Right renal pelvis (tissue), 4 donors: ENCODE measurements at regions not wholly inside any gene's neighbourhood (a gene's known extent, or its start where the extent isn't known, plus 50 kb on each side); places are given as distances from the start of the nearest gene placed in this dataset.
"Not testable (repeated sequence)": the region's sequence is repeated elsewhere in the genome, so short reads cannot be mapped to it uniquely, and the experiment has no call there.

Experiments
- DNase-seq, 4 donors: peaks; one replicate each; pipeline ENCODE4 v3.0.0-alpha.2; 2013; ENCODE audit warnings: low read depth in 4 of 4, low spot score in 3 of 4, missing footprints in 1 of 4

DNA sequence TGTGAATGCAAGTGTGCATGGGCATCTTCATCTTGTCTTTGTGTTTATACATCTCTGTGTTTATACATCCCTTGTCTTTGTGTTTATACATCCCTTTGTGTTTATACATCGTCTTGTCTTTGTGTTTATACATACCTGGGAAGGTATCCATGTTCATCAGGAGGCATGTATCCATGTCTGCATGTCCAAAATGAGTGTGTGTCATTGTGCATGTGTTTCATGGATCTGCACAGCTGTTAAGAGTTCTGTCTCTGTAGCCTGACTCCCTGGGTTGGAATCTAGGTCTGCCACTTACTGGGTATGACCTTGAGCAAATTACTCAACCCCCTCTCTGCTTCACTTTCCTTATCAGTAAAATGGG lies 50.1 kb upstream of the SIRPA start:
- DNase-seq: no peak

DNA sequence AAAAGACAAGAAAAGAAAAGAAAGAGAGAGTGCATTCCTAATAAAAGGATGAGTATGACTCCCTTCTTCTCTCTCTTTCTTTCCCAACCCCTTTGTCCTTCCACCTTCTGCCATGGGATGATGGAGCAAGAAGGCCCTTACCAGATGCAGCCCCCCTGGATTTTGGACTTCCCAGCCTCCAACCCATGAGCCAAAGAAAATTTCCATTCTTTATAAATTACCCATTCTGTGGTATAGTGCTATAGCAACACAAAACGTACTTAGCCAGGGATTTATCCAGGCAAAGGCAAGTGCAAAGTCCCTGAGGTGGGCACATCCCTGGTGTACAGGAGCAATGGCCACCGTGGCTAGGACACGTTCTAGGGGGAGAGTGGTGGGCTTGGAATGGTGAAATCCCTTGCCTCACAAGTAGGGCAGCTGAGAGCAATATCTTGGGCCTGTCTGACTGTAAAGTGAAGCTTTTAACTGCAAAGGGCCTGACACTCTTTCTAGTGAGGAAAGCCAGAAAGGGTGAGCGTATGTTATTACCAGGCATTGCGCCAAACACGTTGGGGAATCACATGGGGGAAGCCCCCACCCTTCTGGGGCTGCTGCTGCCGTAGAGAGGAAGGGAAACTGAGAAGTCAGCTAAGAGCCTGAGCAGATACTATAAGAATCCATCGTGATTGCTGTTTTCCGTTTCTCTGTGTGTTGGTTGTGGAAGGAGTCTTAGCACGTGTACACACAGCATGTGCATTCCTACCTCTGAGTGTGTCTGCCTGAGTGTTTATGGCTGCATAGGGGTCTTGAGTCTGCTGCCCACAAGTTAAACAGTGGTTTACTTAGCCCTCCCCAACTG lies 50.7 kb upstream of the SIRPA start:
- DNase-seq: no peak

DNA sequence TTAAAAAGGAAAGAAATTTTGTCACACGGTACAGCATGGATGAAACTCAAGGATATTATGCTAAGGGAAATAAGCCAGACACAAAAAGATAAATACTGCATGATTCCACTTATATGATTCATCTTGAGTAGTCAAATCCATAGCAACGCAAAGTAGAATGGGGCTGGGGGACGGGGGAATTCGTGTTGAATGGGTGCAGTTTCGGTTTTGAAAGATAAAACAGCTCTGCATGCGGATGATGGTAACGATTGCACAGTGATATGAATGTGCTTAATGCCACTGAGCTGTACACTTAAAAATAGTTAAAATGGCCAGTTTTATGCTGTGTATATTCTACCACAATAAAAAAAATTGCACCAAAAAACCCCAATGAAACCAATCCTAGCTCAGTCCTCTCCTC lies 52.9 kb upstream of the SIRPA start:
- DNase-seq: no peak

DNA sequence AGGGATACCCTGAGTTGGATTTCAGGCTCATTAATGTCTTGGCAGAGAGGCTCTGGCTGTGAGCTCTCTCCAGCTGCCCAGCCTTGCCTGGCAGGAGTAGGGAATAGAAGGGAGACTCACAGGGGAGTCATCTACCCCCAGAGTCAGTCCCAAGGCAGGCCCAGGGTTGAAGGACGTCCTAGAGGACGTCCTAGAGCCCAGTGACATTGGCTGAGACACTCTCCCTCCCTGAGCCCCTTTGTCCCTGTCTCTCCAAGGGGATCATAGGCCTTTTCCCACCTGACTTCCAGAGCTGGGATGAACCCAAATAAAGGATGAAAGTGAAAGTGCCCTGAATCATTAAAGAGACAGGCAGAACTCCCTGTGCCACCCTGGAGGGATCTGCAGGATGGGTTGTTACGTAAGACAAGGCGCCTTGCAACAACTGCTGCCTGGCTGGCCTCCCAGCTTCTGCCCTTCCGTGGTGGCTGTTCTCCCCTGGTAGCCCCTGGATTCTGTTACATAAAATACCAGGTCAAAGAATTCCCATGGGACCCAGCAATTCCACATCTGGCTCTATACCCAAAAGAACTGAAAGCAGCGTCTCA lies 53.6 kb upstream of the SIRPA start:
- no peak for DNase-seq

DNA sequence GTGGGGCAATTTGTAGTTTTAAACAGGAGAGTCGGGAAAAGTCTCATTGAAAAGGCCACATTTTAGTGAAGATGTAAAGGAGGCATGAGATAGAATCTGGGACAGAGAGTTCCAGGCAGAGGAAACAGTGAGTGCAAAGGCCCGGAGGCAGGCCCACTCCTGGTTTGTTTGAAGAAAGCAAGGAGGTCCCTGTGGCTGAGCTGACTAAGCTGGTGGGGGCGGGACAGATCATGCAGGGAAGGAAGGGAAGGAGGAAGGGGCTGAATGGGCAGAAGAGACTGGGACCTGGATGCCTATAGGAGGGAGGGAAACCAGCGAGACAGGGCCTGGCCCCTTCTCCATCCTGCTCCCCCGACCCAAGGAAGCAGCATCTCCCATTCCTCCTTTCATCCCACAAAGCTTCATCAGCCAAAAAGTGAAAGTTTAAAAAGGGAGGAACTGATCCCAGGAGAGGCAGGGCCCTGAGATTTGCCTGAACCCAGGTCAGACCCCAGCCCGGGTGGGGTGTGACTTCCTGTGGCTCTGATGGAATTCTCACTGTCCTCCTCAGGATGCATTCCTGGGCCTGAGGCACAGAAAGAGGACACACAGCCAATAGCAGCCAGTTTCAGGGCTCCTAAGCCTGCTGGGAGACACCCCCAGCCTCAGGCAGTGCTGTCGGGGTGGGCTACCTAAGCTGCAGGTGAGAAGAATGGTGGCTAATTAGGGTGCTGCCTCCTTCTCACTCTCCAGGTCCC lies 54.2 kb upstream of the SIRPA start:
- DNase-seq: no peak

DNA sequence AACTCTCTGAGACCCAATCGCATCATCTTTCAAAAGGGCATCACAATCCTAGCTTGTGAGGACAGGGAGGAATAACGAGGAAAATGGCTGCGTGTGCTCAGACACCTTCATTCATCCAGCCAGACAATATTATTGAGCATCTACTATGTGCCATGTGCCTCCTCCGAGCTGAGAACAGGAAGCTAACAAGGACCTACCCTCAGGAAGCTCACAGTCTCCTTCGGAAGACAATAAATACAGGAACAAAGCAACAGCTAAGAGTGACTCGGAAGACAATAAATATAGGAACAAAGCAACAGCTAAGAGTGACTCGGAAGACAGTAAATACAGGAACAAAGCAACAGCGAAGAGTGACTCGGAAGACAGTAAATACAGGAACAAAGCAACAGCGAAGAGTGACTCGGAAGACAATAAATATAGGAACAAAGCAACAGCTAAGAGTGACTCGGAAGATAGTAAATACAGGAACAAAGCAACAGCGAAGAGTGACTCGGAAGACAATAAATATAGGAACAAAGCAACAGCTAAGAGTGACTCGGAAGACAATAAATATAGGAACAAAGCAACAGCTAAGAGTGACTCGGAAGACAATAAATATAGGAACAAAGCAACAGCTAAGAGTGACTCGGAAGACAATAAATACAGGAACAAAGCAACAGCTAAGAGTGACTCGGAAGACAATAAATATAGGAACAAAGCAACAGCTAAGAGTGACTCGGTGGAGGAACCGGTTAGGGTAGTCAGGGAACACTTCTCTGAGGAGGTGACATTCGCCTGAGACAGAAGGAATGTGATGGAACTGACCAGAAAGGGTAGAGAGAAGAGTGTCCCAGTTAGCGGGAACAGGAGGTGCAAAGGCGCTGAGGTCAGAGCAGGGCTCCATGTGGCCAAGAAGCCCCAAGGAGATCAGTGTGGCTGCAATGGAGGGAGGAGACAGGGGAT lies 55.6 kb upstream of the SIRPA start:
- DNase-seq: not testable (repeated sequence)

DNA sequence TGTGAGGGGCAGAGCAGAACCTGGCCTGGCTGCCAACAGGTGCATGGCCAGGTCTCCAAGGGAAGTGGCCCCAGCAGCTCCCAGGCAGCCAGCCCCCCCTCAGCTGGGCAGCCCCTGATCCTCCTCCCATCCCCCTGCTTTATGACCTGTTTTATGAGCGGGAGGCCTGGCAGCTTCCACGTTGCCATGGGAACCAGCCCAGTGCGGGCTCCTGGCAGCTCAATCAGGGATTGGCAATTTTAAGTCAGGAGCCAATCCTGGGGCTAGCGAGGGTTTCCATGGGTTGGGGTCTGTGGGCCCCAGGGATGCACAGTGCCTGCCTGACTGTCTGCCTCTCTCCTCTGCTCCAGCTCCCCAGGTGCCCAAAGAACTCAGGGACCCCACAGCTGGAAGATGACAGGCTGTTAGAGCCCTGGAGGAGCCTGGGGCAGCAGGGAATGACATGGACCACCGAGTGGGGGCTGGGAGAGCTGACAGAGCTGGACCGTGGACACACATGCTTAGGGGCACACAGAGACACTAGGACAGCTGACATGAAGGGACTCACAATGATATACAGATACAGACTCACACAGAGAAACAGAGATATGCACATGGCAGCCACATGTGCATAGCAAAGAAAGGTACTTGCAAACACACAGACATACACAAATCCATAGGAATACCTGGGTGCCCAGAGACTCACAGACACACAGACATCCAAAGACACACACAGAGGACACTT lies 56.5 kb upstream of the SIRPA start:
- peak in 2 of 4 donors; percentile 55 to 74 for DNase-seq

DNA sequence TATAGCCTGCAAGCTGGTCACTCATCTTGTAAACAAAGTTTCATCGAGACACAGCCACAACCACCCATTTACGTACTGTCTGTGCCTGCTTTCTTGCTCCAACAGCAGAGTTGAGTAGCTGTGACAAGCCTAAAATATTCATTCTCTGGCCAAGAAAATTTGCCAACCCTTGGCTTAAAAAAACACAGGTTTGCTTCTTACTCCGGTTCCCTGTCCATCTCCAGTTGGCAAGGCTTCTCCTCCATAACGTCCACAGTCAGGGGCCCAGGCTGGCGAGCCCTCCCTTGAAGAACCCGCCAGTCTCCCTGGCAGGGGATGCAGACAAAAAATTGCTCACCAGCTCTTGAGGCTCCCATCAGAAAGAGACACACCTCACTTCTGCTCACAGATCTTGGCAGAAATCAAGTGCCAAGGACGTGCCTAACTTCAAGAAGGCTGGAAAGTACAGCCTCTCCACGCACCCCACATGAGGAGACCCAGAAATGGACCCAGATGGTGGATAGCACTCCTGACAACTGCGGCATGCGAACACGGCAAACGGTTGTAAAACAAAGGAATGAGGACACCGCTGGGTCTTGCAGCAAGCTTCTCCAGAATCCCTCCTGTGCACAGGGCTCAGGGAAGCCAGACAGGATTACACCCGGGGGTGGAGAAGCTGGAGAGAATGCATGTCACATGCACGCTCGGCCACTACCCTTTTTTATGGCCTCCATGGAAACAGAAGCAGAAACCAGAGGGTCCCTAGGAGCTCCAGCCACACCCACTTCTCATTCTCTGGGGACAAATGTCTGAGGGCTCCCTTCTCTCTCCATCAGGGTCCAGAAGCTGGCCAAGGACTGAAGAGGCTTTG lies 59.8 kb upstream of the SIRPA start:
- DNase-seq: no peak

DNA sequence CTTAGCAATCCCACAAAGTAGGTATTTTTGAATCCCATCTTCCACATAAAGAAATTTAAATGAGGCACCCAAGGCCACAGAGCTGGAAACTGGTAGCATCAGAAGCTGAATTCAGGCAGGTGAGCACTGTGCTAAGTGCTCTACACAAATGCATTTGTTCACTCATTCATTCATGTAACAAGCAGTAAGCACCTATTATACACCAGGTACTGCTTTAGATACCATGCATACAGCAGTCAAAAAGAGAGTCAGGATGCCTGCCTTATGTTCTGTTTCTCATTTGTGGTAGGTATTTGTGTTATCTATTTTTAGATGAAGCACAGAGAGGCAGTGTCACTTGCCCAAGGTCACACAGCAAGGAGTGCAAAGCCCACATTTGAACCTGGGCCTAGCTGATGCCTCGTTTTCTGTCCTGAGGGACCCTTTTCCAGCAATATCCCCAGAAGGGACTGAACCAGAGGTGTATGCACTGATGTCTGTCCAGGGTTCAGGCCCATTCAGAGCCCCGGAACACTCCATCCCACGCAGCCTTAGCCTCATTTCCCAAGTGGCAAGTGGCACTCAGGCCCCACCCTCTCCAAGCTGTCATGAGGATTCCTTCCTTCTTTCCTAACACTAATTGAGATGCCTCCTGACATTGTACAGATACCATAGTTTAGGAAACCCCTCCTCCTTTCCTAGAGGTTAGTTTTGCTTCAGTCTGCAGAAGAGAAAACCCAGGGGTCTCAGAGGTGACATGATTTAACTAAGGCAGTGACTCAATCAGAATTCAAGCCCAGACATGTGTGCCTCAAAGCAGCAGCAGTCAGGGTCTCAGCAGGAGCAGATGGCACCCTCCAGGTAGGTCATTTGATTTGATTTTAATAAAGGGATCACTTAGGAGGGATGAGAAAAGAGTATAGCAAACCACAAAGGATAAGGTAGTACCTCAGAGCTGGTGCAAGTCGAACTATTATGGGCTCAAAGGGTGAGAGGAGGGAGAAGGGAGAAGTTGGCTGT lies 61.2 kb upstream of the SIRPA start:
- DNase-seq: no peak

DNA sequence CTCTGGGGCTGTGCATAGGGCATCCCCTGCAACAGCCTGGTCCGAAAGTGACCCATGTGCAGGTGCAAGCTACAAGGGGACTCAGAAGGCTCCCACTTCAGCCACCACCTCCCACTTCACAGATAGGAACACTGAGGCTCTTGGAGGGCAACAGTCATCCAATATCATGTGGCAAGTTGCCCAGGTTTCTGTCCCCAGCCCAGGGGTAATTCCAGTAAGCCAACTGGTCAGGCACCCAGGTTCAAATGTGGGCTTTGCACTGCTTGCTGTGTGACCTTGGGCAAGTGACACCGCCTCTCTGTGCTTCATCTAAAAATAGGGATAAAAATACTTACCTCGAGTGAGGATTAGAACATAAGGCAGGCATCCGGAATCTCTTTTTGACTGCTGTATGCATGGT lies 62.0 kb upstream of the SIRPA start:
- no peak for DNase-seq

DNA sequence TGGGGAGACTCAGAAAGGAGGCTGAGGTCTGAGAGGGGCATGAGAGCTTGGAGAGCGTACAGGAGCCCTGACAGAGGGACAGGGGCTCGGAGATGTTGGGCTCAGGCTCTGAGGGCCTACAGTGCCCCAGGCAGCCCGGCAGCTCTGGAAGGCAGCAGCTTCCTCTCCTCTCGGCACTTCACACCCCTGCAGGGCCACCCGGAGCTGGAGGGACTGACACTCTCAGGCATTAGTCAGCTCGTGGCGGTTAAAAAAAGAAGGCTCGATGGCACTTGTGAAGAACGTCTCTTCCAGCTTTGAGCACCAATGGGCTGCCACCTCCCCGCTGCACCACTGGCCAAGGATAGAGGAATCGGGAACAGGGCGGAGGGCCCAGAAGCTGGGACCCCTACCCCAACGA lies 62.6 kb upstream of the SIRPA start:
- no peak for DNase-seq

DNA sequence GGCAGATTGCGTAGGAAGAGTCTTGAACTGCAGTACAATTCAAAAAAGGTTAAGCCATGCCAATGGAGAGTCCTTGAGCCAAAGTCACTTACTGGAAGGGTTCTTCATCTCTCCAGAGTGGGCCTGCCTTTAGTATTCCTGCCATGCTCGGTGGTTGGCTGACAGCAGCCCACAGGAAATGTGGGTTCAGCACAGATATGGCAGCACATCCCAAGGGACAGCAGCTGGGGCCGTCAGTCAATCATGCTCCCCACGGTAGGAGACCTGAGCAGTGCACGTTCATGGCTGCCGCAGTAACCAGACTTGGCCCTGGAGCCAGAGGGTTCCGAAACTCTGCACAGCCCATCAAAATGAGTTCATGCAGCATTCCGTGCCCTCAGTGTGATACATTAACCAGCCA lies 63.6 kb upstream of the SIRPA start:
- DNase-seq: no peak

DNA sequence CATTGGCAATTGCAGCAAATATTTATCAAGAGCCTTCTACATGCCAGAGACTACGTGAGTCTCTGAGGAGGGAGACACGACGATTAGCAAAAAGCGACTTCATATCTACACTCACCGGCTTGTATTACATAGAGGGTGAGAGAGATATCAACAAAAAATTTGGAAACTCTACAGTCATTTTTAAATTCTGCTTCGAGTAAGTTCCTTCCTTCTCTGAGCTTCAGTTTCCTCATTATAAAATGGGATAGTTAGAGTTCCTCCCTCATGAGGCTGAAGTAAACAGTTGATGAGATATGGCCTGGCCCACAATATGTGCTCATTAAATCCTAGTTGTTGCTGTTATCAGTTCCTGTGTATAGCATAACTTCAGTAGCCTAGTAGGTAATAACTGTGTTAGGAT lies 64.1 kb upstream of the SIRPA start:
- DNase-seq: no peak

DNA sequence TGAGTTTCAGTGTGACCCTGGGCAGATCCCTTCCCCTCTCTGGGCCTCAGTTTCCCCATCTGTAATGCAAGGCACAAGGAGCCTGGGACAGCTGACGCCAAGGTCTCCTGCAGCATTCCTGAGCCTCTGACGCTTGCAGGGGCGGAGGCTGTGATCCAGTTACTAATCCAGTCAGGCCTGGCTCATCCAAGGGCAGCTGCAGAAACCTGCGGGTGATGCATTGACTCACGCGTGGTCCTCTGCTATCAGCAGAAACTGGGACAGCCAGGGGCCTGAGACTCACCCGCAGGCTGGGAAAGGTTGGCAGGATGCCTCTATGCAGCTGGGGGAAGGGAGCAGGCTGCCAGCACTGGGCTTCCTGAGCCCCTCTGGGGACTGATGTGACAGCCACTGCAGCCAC lies 65.0 kb upstream of the SIRPA start:
- no peak for DNase-seq

DNA sequence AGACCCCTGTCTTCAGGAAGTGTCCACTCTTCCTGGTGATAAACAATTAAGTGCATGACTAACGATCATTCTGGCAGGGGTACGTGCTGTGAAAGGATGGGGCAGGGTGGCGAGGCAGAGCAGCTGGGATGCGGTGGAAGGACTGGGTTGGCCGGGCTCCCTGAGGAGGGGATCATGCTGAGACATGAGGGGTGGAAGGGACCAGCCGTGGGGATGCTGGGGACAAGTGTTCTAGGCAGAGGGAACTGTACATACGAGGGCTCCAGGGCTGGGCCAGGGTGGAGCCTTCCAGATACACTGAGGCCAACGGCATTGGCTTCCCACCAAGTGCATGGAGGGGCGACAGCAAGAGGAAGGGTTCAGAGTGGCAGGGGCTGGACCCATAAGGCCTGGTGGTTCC lies 65.7 kb upstream of the SIRPA start:
- no peak for DNase-seq

DNA sequence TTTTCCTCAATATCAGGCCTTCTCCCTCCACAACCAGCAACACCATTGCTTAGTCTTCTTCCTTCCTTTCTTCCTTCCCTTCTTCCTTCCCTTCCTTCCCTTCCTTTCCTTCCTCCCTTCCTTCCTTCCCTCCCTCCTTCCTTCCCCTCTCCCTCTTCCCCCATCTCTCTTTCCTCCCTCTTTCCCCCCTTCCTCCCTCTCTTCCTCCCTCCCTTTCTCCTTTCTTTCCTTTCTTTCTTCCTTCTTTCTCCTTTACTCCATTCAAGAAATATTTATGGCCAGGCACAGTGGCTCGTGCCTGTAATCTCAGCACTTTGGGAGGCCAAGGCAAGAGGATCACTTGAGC lies 66.4 kb upstream of the SIRPA start:
- DNase-seq: no peak

DNA sequence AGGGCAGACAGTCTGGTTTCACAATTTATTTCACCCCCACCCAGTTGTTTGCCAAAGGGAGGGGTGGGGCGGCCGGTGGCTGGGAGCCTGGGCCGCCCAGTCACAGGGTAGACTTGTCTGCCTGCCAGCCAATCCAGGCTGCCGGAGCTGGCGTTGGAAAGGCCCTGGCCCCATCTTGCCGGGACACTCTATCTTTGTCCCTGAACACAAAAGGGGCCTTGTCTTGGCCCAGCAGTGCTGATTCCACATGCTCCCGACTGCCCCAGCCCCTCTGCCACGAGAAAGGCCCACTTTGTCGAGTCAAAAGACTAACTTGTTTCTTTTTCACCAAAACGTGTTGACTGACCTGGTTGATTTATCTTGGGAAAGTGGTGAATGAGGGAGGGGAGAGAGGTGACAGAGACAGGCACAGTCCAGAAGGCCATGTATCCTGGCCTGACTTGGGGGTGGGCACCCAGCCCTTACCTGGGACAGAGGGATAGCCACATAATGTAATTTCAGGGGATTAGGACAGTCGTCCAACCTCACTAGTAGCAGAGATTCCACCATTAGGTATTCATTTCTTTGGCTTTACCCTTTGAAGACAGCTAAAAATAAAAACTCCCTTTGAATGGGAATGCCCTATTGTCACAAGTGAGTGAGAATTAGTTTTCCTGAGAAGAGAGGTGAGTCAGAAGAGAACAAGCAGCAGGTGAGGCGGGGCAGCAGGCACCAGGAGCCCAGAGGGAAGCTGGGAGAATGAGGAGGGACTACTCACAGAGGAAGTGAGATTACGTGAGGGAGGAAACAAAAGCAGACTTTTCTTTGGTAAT lies 67.0 kb upstream of the SIRPA start:
- no peak for DNase-seq
